Stomach (tissue), 8 donors: ENCODE measurements at regions not wholly inside any gene's neighbourhood (a gene's known extent, or its start where the extent isn't known, plus 50 kb on each side); places are given as distances from the start of the nearest gene placed in this dataset.

ENCODE experiments used
- DNase-seq, 2 donors: peaks; one replicate each; pipeline versions ENCODE4 v3.0.0 to v3.0.0-alpha.2; 2013 to 2019
- H3K27ac ChIP-seq, 5 donors: fragments of 200-600 bp in 4 of 5; sonication (generic) in 4 of 5; one replicate each; pipeline ENCODE4 v1.5.1; 2013 to 2019; ENCODE audit warnings: mild to moderate bottlenecking in 1 of 5, moderate library complexity in 1 of 5
- H3K27me3 ChIP-seq, 3 donors: fragments of 200-600 bp; sonication (generic); one replicate each; pipeline ENCODE4 v1.5.1; 2017 to 2019; ENCODE audit warnings: mixed run types in 1 of 3
- H3K36me3 ChIP-seq, 4 donors: fragments of 200-600 bp; sonication (generic); 1 replicate in 3 of 4; 2 replicates in 1 of 4; pipeline ENCODE4 v1.5.1; 2016 to 2019
- H3K4me1 ChIP-seq, 4 donors: fragments of 200-600 bp; sonication (generic); one replicate each; pipeline ENCODE4 v1.5.1; 2016 to 2019
- H3K4me3 ChIP-seq, 4 donors: fragments of 200-600 bp; sonication (generic) in 3 of 4; one replicate each; pipeline ENCODE4 v1.5.1; 2016 to 2019; ENCODE audit warnings: mild to moderate bottlenecking in 1 of 4
- H3K9me3 ChIP-seq, 4 donors: fragments of 200-600 bp; sonication (generic); one replicate each; pipeline ENCODE4 v1.5.1; 2016 to 2019
- EP300 ChIP-seq: sonication (generic); formaldehyde crosslinking; IDR thresholded peaks from one replicate; pipeline ENCODE4 v1.6.1; 2017; ENCODE audit warnings: antibody characterized with exemption
- POLR2A ChIP-seq, 4 donors: fragments of 450-650 bp; IDR thresholded peaks; one replicate each; pipeline ENCODE4 v1.6.1; 2016; ENCODE audit warnings: antibody characterized with exemption in 4 of 4, control low read depth in 2 of 4, mild to moderate bottlenecking in 1 of 4, moderate library complexity in 1 of 4
- POLR2AphosphoS5 ChIP-seq, 3 donors: sonication (generic); formaldehyde crosslinking; IDR thresholded peaks; one replicate each; pipeline ENCODE4 v1.6.1; 2016; ENCODE audit warnings: antibody characterized with exemption in 3 of 3
- WGBS, 5 donors: extraction: QIAGEN DNeasy Blood & Tissue Kit in 3 of 5; methylation state at CpG; one replicate each; pipeline versions ENCODE4 v1.1.5 to v1.1.7; 2013 to 2018; 5-methylcytosine and 5-hydroxymethylcytosine counted together
- intact Hi-C: fragments of 100-400 bp; cut with DNase I; formaldehyde crosslinking; loops from one replicate; pipeline ENCODE4 v1.15.1; 2023; ENCODE audit warnings: low total_unique reads
- TF ChIP-seq, protein P1 (sequence below), 7 experiments: fragments of 450-650 bp in 4 of 7; fragments of 200-600 bp in 3 of 7; sonication (generic) in 3 of 7; IDR thresholded peaks; one replicate each; pipeline ENCODE4 v1.5.1; 2016 to 2019; ENCODE audit warnings: antibody characterized with exemption in 7 of 7, control low read depth in 2 of 7, mild to moderate bottlenecking in 1 of 7
- donor health status: healthy with polysubstance abuse.
- donor health status: Bipolar disorder and iron deficiency.
- donor health status: healthy.

DNA sequence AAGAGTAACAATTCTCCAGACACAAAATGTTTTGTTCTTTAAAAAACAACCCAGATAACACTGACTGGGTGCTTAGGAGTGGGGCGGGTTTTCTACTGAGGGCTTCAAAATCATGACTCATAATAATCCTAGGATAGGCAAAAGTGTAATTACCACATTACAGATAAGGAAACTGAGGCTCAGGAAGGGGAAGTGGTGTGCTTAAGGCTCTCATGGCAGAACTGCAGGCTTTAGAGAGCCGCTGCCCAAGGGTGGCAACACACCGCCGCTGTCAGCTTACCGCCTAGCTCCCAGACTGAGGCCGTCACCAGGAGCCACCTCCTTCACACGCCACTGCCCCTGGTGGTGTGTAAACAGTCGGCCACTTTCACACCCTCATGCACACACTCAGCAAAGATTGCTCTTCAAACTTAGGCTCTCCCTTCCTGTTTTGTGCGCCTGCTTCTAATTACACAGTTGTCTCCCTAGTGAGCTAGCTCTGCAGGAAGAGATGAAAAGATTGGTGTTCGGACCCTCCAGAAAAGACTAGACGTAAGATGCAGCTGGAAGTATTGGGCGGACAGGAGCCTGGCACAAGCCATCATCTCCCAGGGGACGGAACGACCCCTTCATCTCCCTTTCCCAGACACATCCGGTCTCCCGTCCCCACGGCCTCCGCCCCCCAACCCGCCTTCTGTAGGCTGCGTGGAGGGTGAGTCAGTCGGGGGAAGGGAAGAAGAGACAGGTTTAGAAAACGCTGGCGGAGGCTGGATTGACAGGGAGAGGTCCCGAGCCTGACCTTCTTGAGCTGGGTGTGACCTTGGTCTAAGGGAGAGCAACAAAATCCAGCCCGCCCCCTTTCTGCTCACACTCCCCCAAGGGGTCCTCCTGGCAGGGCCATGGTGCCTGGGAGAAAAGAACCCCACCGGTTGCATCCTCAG lies 162.7 kb downstream of the SYK start:
- Histone ChIP-seq H3K36me3 (no peaks in the 10 kb centered on the region), H3K27ac (no peak overlapping the region), H3K4me1 (no peaks in the 10 kb centered on the region), H3K27me3 (peaks cover 0 to 33% (median 0%) of the 10 kb centered on the region in 3 donors), H3K9me3 (no peaks in the 10 kb centered on the region), H3K4me3 (peak overlapping the region in 1 of 4 donors; percentile 12)
- 31 to 74% (median 54%) methylated on average over 26 of the region's 26 CpGs for WGBS, 5 donors
- intact Hi-C loops, result no loop called here
- TF ChIP-seq, protein P1, sequence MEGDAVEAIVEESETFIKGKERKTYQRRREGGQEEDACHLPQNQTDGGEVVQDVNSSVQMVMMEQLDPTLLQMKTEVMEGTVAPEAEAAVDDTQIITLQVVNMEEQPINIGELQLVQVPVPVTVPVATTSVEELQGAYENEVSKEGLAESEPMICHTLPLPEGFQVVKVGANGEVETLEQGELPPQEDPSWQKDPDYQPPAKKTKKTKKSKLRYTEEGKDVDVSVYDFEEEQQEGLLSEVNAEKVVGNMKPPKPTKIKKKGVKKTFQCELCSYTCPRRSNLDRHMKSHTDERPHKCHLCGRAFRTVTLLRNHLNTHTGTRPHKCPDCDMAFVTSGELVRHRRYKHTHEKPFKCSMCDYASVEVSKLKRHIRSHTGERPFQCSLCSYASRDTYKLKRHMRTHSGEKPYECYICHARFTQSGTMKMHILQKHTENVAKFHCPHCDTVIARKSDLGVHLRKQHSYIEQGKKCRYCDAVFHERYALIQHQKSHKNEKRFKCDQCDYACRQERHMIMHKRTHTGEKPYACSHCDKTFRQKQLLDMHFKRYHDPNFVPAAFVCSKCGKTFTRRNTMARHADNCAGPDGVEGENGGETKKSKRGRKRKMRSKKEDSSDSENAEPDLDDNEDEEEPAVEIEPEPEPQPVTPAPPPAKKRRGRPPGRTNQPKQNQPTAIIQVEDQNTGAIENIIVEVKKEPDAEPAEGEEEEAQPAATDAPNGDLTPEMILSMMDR (IDR thresholded peaks at IDR 0.05), result peak in 3 of 7 experiments; percentile 10 to 46 (median 19)
- no peak for TF ChIP-seq POLR2AphosphoS5 (IDR thresholded peaks at IDR 0.05)
- DNase-seq, result peak; percentile 61 to 76

DNA sequence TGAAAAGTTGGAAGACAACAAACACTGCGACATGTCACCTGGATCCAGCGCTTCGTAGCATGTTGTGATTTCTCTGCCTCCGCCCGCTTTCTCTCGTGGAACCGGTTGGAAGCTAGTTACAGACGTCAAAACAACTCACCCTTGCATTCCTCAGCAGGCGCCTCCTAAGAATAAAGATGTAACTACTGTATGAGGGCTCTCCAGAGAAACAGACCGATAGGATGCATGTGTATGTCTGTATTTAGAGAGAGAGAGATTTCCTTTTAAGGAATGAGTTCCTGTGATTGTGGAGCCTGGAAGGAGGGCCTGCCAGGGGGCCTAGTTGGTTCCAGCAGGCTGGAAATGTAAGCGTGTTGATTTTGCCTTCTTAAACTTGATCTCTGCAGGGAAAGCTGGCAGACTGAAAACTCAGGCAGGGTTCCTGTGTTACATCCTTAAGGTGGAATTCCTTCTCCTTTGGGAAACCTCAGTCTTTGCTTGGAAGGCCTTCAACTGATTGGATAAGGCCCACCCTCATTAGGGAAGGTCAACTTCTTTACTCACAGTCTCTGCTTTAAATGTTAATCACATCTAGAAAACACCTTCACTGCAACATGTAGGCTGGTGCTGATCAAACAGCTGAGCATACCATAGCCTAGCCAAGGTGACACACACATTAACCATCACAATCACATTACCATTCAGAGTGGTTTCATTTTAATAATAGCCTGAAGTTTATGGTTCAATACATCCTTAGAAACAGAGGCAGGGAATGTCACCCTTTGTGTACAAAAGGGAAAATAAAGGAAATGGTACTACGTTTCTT lies 163.8 kb downstream of the SYK start:
- peak in 1 of 2 donors; percentile 48 for DNase-seq
- Histone ChIP-seq H3K27ac (no peak overlapping the region), H3K9me3 (no peaks in the 10 kb centered on the region), H3K4me1 (no peaks in the 10 kb centered on the region), H3K36me3 (no peaks in the 10 kb centered on the region), H3K4me3 (peak overlapping the region in 1 of 4 donors; percentile 12), H3K27me3 (peaks cover 0 to 28% (median 0%) of the 10 kb centered on the region in 3 donors)
- 67 to 75% (median 71%) methylated on average over 12 of the region's 12 CpGs for WGBS, 5 donors
- intact Hi-C loops, result no loop called here
- TF ChIP-seq POLR2A (IDR thresholded peaks at IDR 0.05), result no peak
- TF ChIP-seq POLR2AphosphoS5 (IDR thresholded peaks at IDR 0.05), result no peak
- no peak for TF ChIP-seq EP300
- TF ChIP-seq, protein P1 (IDR thresholded peaks at IDR 0.05), result no peak

DNA sequence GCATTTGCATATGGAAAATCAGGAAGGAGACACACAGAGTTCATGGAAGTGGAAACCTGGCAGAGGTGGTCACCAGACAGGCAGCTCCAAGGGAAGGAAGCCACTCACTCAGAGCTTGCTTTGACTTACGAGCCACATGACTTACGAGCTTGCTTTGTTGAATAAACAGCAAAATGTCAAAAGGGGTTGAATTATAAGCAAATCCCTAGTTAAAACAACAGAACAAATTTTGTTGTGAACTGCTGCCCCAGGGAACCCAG lies 164.3 kb downstream of the SYK start:
- Histone ChIP-seq H3K27me3 (peaks cover 0 to 22% (median 0%) of the 10 kb centered on the region in 3 donors), H3K4me1 (no peaks in the 10 kb centered on the region), H3K4me3 (no peak overlapping the region), H3K27ac (no peak overlapping the region), H3K36me3 (no peaks in the 10 kb centered on the region), H3K9me3 (no peaks in the 10 kb centered on the region)
- 60 to 71% (median 64%) methylated on average over 2 of the region's 2 CpGs for WGBS, 5 donors
- intact Hi-C loops, result no loop called here
- no peak for DNase-seq
- TF ChIP-seq, protein P1 (IDR thresholded peaks at IDR 0.05), result no peak
- no peak for TF ChIP-seq POLR2AphosphoS5 (IDR thresholded peaks at IDR 0.05)
- TF ChIP-seq EP300, result no peak
- no peak for TF ChIP-seq POLR2A (IDR thresholded peaks at IDR 0.05)

DNA sequence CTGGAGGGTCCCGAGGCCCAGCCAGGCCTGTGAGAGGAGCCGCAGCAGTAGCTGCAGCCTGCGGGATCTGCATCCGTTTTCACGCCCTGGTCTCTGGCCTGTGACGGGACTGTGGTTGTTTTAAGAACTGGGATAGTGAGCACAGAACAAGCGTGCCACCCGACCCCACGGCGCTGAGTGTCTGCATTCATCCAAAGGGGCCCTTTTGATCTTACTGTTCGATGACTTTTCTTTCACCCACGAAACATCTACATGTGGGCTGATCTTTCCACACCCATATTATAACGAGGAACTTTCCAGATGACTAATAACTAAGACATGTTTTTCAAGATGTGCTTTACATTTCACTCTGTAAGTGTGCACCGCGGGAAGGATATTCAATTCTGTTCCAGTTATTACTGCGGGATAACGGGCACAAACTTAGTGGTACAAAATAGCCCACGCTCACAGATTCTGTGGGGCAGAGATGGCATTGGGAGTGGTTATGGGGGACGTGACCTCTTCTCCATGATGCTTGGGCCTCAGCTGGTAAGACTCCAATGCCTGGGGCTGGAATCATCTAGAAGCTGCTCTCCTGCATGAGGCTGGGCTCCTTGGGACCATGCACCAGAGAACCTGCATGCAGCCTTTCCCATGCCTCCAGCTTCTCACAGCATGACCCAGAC lies 165.0 kb downstream of the SYK start:
- H3K27me3 ChIP-seq, result peaks cover 0 to 16% (median 0%) of the 10 kb centered on the region in 3 donors
- no peak for DNase-seq
- TF ChIP-seq EP300, result no peak
- no peak for TF ChIP-seq POLR2AphosphoS5 (IDR thresholded peaks at IDR 0.05)
- TF ChIP-seq, protein P1 (IDR thresholded peaks at IDR 0.05), result no peak
- no peak for TF ChIP-seq POLR2A (IDR thresholded peaks at IDR 0.05)
- no peaks in the 10 kb centered on the region for H3K4me1 ChIP-seq
- intact Hi-C loops, result no loop called here
- H3K4me3 ChIP-seq, result no peak overlapping the region
- H3K27ac ChIP-seq, result no peak overlapping the region
- no peaks in the 10 kb centered on the region for H3K36me3 ChIP-seq
- no peaks in the 10 kb centered on the region for H3K9me3 ChIP-seq
- WGBS, 5 donors, result 78 to 86% (median 83%) methylated on average over 18 to 19 of the region's 19 CpGs
